A172 (cell line): ENCODE measurements at regions not wholly inside any gene's neighbourhood (a gene's known extent, or its start where the extent isn't known, plus 50 kb on each side); places are given as distances from the start of the nearest gene placed in this dataset.
"Not testable (repeated sequence)": the region's sequence is repeated elsewhere in the genome, so short reads cannot be mapped to it uniquely, and the experiment has no call there.

Source experiments
- DNase-seq: peaks from one replicate; pipeline ENCODE4 v3.0.0-alpha.2; 2015; ENCODE audit warnings: low spot score

DNA sequence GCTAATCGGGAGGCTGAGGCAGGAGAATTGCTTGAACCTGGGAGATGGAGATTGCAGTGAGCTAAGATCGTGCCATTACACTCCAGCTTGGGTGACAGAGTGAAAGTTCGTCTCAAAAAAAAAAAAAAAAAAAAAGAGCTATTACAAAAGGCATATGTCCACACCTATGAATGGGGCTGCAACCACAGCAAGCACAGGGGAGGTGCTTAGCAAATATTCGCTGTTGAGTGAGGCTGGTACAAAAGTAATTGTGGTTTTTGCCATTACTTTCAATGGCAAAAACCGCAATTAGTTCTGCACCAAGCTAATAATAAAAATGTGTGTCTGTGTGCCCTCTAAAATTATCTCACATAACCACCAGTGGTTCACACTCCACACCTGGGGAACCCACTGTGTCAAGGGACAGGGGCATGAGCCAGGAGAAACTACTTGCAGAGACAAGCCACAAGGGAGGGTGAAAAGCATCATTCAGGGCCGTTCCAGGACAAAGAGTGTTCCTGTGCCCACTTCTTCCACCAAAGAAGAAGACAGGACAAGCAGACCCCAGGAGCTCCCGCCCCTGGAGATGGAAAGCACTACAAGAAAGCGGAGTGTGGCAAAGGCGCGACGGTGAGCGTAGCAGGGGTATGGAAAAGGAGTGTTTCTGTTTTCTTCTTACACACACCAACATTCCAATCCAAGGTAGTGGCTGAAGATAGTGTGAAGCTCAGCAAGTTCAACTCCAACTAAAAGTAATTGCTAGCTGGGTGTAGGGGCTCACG is 84.4 kb upstream of the CNEP1R1 start:
- DNase-seq: no peak

GRCh38 chr16:49944221-49944620 is 80.8 kb upstream of the CNEP1R1 start:
- DNase-seq: no peak

DNA sequence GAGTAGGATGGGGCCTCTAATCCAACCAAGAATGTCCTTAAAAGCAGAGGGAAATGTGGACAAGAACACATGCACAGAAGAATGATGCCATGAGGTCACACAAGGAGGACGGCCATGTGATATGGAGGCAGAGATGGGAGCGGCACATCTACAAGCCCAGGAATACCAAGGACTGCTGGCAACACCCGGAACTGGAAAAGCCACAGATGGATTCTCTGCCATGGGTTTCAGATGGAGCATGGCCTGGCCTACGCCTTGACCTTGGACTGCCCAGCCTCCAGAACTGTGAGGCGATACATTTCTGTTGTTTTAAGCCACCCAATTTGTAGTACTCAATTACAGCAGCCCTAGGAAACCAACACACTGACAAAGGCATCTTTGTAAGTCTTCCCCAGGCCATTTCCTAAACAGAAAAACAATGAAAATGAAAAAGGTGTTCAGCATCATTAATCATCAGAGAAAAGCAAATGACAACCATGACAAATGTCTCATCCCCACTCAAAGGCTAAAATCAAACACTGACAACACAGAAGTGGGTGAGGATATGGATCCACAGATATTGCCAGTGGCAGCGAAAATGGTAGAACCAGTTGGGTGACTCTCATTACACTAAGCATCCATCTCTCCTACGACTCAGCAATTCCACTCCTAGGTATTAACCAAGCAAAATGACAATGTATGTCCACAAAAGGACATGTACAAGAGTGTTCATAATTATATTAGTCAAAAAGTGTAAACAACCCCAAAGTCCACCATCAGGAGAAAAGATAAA is 76.9 kb upstream of the CNEP1R1 start:
- no peak for DNase-seq

DNA sequence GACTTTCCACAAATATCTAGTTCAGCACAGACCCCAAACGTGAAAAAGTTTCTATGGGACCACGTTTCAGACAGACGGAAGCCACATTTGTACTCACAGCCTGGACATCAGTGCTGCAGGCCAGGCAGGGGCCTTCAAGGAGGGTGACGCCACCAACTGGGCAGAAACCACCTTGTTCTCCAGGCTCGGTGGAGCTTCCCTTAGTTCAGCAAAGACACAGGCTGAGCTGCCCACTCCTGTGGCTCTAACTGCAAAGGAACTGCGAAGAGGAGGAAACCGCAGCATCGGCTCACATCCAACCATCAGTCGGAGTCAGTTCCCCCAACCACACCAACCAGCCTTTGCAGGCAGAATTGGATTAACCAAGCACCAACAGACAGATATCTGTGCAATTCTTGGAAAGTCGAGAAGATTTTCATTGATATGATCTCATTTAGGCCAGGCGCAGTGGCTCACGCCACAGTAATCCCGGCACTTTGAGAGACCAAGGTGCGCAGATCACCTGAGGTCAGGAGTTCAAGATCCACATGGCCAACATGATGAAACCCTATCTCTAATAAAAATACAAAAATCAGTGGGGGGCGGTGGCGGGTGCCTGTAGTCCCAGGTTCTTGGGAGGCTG is 73.3 kb upstream of the CNEP1R1 start:
- DNase-seq: no peak

DNA sequence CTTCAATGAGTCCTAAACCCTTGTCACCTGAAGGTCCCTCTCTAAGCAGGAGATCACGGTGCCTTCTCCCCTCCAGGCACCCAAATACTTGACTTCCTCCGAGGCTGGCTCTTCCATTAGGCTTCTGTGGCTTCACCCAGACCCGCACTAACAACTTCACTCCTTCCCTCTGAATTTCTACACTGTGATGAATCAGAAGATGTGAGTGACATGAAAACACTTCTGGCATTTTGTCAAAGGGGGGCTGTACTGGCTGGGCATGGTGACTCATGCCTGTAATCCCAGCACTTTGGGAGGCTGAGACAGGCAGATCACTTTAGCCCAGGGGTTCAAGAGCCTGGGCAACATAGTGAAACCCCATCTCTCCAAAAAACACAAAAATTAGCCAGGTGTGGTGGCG is 72.6 kb upstream of the CNEP1R1 start:
- peak; percentile 40 for DNase-seq

GRCh38 chr16:49953090-49953489 is 71.9 kb upstream of the CNEP1R1 start:
- DNase-seq: no peak

- no peak for DNase-seq
Measured at GRCh38 chr16:49955858-49956257, 69.2 kb upstream of the CNEP1R1 start.

DNA sequence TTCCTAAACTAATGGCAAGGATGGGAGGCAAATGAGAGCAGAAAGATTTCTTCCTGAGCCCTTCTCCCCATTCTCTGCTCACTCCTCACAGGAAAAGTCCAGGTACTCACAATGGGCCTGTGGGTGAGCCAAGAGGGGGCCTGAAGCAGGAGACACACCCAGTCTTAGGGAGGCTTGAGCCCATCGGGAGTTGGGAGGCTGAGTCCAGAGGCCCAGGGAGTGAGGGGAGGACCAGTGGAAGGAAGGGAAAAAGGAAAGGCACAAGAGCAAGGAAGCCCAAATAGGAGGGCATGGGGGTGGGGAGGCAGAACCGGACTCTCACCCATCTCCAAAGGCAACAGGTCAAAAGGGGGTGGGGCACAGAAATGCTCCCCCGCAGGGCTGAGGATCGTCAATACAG is 68.1 kb upstream of the CNEP1R1 start:
- DNase-seq: no peak

DNA sequence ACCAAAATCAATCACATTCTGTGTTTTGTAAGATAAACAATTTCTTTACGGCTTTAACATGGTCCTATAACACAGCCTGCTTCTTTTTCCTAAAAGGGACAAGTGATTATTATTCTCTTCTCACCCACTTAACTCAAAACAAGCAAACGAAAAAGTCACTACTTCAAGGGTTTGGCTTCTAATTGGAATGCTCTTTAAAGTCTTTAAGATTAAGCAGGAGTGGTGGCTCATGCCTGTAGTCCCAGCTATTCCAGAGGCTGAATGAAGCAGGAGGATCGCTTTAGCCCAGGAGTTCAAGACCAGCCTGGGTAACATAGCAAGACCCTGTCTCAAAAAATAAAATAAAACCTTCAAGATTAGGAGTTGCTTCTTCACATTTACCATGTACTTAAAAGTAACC is 66.6 kb upstream of the CNEP1R1 start:
- DNase-seq: no peak

- no peak for DNase-seq
Measured at GRCh38 chr16:49959552-49960277, 65.3 kb upstream of the CNEP1R1 start.

GRCh38 chr16:49961089-49961488 is 63.9 kb upstream of the CNEP1R1 start:
- no peak for DNase-seq

DNA sequence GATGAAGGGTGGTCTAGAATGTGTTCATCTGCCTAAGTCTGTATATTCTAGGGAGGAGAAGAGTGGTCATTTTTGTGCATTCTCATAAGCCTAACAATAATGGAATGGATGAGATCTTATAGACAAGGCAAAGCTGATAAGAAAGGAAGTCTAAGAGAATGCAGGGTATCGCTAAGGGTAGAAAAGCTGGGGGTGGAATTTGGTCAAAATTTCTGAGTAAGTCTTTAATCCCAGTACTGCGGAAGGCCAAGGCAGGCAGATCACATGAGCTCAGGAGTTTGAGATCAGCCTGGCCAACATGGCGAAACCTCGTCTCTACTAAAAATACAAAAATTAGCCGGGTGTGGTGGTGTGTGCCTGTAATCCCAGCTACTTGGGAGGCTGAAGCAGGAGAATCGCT is 62.5 kb upstream of the CNEP1R1 start:
- not testable (repeated sequence) for DNase-seq

GRCh38 chr16:49964316-49964715 is 60.7 kb upstream of the CNEP1R1 start:
- DNase-seq: no peak

DNA sequence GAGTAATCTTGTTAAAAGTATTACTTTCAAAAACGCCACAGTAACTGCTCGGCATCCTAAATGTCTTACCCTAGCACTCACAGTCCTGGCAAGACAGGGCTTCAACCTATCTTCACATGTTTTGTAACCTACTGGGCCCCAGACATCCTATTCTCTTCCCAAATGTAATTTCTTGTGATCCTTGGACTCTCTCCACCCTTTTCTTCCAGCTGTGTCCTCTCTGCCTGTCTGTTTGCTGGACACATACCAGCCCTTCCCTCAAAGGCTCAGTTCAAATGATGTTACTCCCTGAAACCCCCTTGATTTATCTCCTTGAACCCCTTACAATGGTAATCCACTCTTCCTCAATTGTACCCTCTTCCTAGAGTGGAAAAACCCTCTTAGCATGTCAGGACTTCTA is 60.1 kb upstream of the CNEP1R1 start:
- no peak for DNase-seq

DNA sequence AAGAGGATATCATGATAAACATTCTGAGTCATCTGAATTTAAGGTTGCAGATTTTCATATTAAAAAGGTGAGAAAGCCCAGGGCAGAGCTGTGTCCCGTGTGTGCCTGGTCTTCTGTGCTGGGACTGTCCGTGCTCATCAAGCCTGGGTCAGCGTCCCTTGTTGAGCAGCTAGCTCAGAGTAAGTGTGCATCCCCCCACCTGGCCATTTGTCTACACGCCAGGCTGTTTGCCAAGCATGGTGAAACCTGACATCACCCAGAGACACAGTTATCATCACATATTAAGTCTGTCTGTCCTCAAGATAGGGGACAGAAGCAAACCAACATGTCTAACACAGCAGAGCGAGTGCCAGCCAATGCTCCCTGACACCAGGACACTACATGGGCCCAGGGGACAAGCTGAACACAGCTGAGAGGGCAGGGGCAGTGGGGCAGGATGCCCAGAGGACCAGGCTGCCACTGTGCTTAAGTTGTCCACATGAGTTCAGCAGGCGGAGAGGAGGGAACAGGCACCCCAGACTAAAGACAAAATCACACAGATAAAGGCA is 57.9 kb upstream of the CNEP1R1 start:
- DNase-seq: no peak

- no peak for DNase-seq
Measured at GRCh38 chr16:49969091-49970030, 55.7 kb upstream of the CNEP1R1 start.

GRCh38 chr16:49970797-49971431 is 54.1 kb upstream of the CNEP1R1 start:
- DNase-seq: no peak

GRCh38 chr16:49972280-49972679 is 52.7 kb upstream of the CNEP1R1 start:
- DNase-seq: no peak

DNA sequence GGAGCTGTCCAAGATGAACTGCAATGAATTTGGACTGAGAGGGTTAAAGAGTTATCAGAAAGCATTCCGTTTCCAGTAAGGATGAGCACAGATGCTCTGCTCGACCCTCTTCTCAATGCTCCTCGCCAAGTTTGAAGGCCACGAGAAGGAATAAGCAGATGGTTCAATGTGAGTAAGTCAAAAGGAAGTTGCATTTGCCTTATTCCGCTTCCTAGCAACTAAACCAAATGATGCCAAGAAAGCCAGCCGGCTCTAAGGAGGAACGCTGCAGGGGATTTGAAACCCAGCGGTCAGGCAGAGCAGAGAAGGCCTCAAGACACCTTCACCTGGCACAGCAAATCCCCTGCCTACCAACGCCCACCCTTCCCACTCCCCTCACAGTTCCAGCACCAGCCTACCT is 52.1 kb upstream of the CNEP1R1 start:
- no peak for DNase-seq
